HG03575 (cell line): ENCODE measurements at regions not wholly inside any gene's neighbourhood (a gene's known extent, or its start where the extent isn't known, plus 50 kb on each side); places are given as distances from the start of the nearest gene placed in this dataset.
"Not testable (repeated sequence)": the region's sequence is repeated elsewhere in the genome, so short reads cannot be mapped to it uniquely, and the experiment has no call there.

Experiments
- ATAC-seq: cut with Tn5 transposase; IDR thresholded peaks from one replicate; pipeline ENCODE4 v1.9.1; 2021; ENCODE audit not compliant: unreplicated experiment, insufficient number of reproducible peaks, low FRiP score; ENCODE audit errors: extremely low read depth

DNA sequence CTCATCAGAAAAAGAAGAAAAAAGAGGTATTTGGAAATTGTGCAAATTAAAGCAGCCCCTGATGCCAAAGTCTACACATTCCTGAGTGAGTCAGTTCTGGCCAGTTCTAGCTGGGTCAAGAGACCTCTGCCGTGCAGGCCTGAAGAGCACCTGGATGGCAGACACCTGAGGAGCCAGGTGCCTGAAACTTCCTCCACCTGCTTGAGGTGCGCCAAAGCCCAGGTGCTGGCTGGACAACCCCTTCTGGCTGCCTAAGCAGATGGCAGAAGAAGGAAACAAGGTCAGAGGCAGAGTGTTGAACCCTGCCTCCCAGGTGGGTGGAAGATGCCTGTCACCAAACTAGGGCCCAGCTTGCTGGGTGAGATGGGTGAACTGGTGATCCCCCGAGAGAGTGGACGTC is 215.8 kb downstream of the GOLGA6L6 start:
- ATAC-seq: not testable (repeated sequence)

DNA sequence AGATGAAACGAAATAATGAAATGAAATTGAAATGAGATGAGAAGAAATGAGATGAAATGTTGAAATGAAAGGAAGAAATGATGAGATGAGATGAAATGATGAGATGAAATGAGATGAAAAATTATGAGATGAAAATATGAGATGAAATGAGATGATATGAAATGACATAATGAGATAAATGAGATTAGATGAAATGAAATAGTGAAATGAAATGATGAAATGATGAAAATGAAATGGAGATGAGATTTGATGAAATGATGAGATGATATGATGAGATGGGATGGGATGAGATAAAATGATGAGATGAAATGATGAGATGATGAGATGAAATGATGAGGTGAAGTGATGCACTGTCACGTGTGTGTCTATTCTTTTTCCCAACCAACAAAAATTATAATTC is 224.5 kb downstream of the GOLGA6L6 start:
- not testable (repeated sequence) for ATAC-seq

DNA sequence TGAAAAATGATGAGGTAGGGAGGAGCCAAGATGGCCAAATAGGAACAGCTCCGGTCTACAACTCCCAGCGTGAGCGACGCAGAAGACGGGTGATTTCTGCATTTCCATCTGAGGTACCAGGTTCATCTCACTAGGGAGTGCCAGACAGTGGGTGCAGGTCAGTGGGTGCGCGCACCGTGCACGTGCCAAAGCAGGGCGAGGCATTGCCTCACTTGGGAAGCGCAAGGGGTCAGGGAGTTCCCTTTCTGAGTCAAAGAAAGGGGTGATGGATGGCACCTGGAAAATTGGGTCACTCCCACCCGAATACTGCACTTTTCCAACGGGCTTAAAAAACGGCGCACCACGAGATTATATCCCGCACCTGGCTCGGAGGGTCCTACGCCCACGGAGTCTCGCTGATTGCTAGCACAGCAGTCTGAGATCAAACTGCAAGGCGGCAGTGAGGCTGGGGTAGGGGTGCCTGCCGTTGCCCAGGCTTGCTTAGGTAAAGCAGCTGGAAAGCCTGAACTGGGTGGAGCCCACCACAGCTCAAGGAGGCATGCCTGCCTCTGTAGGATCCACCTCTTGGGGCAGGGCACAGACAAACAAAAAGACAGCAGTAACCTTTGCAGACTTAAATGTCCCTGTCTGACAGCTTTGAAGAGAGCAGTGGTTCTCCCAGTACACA is 230.5 kb downstream of the GOLGA6L6 start:
- ATAC-seq: not testable (repeated sequence)

GRCh38 chr15:20310603-20311002 is 231.0 kb downstream of the GOLGA6L6 start:
- ATAC-seq: no peak

DNA sequence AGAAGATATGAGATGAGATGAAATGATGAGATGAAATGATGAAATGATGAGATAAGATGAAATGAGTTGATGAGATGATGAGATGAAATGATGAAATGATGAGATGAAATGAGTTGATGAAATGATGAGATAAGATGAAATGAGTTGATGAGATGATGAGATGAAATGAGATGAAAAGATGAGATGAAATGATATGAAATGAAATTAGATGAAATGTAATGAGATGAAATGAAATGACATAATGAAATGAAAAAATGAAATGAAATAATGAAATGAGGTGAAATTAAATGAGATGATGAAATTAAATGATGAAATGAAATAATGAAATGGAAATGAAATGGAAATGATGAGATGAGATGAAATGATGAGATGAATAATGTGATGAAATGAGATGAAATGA is 231.6 kb downstream of the GOLGA6L6 start:
- not testable (repeated sequence) for ATAC-seq

DNA sequence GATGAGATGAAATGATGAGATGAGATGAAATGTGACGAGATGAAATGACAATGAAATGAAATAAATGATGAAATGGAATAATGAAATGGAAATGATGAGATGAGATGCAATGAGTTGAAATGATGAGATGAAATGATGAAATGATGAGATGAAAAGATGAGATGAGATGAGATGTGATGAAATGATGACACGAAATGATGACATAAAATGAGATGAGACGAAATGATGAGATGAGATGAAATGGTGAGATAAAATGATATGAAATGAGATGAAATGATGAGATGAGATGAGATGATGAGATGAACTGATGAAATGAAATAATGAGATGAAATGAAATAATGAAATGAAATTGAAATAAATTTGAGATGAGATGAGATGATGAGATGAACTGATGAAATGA is 232.2 kb downstream of the GOLGA6L6 start:
- not testable (repeated sequence) for ATAC-seq

GRCh38 chr15:20308027-20308690 is 233.4 kb downstream of the GOLGA6L6 start:
- ATAC-seq: not testable (repeated sequence)

DNA sequence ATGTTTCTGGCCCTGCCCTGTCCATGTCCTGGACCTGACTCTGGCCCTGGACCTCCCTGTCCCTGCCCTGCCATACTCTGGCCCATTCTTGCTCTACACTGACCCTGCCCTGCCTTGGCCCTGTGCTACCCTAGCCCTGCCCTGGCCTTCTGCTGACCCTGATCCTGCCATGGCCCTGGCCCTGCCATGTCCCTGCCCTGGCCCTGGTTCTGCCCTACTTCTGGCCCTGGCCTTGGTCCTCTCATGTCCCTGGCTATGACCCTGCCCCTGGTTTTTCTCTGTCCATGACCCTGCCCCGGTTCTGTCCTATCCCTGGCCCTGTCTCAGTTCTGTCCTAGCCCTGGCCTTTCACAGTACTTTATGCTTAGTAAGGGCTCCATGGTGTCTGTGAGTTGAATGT is 234.5 kb downstream of the GOLGA6L6 start:
- ATAC-seq: not testable (repeated sequence)

DNA sequence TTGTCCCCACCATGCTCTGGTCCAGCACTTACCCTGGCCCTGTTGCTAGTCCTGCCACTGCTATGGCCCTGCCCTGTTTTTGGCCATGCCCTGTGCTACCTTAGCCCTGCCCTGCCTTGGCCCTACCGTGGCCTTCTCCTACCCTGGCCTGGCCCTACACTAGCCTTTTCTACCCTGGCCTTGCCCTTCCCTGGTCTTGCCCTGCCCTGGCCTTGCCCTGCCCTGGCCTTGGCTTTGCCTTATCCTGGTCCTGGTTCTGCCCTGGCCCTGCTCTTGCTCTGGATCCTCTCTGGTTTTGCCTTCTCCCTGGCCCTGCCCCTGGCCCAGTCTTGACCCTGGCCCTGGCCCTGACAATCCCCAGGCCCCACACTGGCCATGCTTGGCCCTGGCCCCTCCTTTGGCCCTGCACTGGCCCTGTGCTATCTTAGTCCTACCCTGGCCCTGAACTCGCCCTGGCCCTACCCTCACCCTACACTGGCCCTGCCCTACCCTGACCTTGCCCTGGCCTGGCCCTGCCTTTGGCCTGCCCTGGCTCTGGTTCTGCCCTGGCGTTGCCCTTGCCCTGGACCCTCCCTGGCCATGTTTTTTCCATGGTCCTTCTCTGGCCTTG is 235.0 kb downstream of the GOLGA6L6 start:
- not testable (repeated sequence) for ATAC-seq

GRCh38 chr15:20305912-20306311 is 235.7 kb downstream of the GOLGA6L6 start:
- not testable (repeated sequence) for ATAC-seq

- not testable (repeated sequence) for ATAC-seq
These were observed 236.6 kb downstream of the GOLGA6L6 start for GRCh38 chr15:20305015-20305465.

- not testable (repeated sequence) for ATAC-seq
These were observed 237.2 kb downstream of the GOLGA6L6 start for GRCh38 chr15:20304282-20305014.

DNA sequence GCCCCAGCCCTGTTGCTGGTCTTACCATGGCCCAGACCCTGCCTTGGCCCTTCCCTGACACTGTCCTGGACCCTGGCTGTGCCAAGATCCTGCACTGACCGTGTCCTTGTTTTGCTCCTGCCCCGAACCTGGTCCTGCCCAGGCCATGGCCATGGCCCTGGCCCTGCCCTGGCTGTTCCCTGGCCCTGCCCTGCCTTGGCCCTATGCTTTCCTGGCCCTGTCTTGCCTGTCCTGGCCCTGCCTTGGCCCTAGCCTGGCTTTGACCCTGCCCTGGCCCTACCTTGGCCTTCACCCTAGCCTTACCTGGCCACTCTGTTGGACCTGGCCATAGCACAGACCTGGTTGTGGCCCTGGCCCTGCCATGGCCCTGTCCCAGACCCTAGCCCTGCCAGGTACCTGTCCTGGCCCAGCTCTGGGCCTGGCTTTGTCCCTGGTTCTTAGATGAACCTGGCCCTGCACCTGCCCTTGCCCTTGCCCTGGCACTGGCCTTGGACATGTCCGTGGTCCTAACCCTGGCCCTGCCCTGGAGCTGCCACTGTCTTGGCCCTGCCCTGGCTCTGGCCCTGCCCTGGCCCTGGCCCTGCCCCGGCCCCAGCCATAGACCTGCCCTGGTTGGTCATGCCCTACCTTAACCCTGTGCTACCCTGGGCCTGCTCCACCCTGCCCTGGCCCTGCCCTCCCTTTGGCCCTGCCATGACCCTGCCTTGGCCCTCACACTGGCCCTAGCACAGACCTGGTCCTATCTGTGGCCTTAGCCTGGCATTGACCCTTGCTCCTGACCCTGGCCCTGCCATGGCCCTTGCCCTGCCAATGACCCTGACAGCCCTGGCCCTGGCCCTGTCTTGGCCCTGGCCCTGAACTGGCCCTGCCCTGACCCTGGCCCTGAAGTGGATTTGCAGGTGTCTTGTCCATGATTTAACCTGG is 238.1 kb downstream of the GOLGA6L6 start:
- ATAC-seq: not testable (repeated sequence)

GRCh38 chr15:20302141-20303069 is 239.2 kb downstream of the GOLGA6L6 start:
- not testable (repeated sequence) for ATAC-seq

GRCh38 chr15:20301471-20302081 is 240.0 kb downstream of the GOLGA6L6 start:
- ATAC-seq: not testable (repeated sequence)

- not testable (repeated sequence) for ATAC-seq
These were observed 240.6 kb downstream of the GOLGA6L6 start for GRCh38 chr15:20301041-20301390.
